ENCODE measurements at regions not wholly inside any gene's neighbourhood (a gene's known extent, or its start where the extent isn't known, plus 50 kb on each side); places are given as distances from the start of the nearest gene placed in this dataset.
A peak's percentile ranks its signal among the peaks of the same experiment; 100 is the strongest.

DNA sequence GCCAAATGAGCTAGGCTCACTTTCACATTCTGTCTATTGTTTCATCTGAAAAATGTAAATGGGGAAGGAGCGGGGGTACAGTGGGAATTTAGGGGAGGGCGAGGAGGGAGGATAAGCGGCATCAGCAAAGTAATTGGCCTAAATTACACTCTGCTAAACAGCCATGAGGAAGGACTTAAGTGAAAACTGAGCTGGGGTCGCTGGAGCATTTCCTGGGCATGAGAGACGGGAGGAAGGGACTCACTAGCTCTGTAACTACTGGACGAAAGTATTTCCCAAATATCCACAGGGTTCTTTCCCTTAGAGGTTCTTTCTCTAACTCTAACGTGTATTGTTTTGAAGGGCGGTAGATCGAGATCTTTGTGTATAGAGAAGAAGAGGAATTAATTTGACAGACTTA lies 418.0 kb downstream of the SOX2 start:
- no peak overlapping the region for H3K27ac Mint-ChIP-seq (ENCODE audit: unreplicated experiment)
- no peaks in the 10 kb centered on the region for H3K9me3 ChIP-seq (ENCODE audit: insufficient read depth, low read depth, low read length)
- no peak overlapping the region for H3K4me3 Mint-ChIP-seq (ENCODE audit: unreplicated experiment)
- no peak for TF ChIP-seq EZH2 (IDR thresholded peaks at IDR 0.05; ENCODE audit: insufficient read depth, low read length)
- TF ChIP-seq, protein P1, sequence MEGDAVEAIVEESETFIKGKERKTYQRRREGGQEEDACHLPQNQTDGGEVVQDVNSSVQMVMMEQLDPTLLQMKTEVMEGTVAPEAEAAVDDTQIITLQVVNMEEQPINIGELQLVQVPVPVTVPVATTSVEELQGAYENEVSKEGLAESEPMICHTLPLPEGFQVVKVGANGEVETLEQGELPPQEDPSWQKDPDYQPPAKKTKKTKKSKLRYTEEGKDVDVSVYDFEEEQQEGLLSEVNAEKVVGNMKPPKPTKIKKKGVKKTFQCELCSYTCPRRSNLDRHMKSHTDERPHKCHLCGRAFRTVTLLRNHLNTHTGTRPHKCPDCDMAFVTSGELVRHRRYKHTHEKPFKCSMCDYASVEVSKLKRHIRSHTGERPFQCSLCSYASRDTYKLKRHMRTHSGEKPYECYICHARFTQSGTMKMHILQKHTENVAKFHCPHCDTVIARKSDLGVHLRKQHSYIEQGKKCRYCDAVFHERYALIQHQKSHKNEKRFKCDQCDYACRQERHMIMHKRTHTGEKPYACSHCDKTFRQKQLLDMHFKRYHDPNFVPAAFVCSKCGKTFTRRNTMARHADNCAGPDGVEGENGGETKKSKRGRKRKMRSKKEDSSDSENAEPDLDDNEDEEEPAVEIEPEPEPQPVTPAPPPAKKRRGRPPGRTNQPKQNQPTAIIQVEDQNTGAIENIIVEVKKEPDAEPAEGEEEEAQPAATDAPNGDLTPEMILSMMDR (IDR thresholded peaks at IDR 0.05; ENCODE audit: insufficient read depth, low read depth, low read length), result no peak
- no peaks in the 10 kb centered on the region for H3K9me3 Mint-ChIP-seq (ENCODE audit: unreplicated experiment)
- H3K27me3 ChIP-seq (ENCODE audit: insufficient read depth, low read length), result no peaks in the 10 kb centered on the region
- no peak overlapping the region for H3K27ac ChIP-seq (ENCODE audit: low read depth, low read length)
- H3K36me3 Mint-ChIP-seq (ENCODE audit: low read depth, unreplicated experiment), result no peaks in the 10 kb centered on the region
- no peak overlapping the region for H2AFZ ChIP-seq (ENCODE audit: low read depth, low read length)
- DNase-seq (ENCODE audit: low read depth) (no peak), FAIRE-seq (no peak)
- H3K27me3 Mint-ChIP-seq (ENCODE audit: low read depth, unreplicated experiment), result peaks cover 12% of the 10 kb centered on the region
- H4K20me1 ChIP-seq (ENCODE audit: insufficient read depth, low read length), result no peaks in the 10 kb centered on the region
- H3K9ac ChIP-seq (ENCODE audit: low read length), result no peak overlapping the region
- no peaks in the 10 kb centered on the region for H3K36me3 ChIP-seq (ENCODE audit: insufficient read depth, low read length)
- no peaks in the 10 kb centered on the region for H3K4me1 ChIP-seq (ENCODE audit: insufficient read depth, low read length)
- no peaks in the 10 kb centered on the region for H3K79me2 ChIP-seq (ENCODE audit: insufficient read depth, low read length)
- H3K4me1 Mint-ChIP-seq (ENCODE audit: low read depth, unreplicated experiment), result peaks cover 7% of the 10 kb centered on the region
- no peak overlapping the region for H3K4me3 ChIP-seq (ENCODE audit: insufficient read depth, low read depth, low read length)
- H3K4me2 ChIP-seq (ENCODE audit: low read length), result no peak overlapping the region

DNA sequence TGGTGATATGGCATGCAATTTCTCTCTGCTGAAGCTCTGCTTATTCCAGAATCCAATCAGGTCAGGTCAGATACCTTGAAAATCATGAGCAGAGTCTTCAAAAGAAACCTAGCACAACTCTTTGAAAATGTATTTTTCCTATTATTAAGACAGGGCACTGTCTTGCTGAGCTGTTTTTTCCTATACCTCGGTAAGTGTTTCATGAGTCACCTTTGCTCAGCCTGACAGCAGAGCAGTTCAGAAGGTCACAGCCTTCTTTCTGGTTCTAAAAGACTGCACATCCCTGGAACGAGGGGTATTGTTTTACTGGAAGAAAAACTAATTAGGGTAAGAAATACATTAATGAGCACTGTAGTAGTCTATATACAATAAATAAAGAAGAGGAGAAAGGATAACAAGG lies 422.0 kb downstream of the SOX2 start:
- Histone ChIP-seq H3K4me2 (ENCODE audit: low read length) (no peak overlapping the region), H4K20me1 (ENCODE audit: insufficient read depth, low read length) (no peaks in the 10 kb centered on the region), H3K79me2 (ENCODE audit: insufficient read depth, low read length) (no peaks in the 10 kb centered on the region), H2AFZ (ENCODE audit: low read depth, low read length) (no peak overlapping the region), H3K9me3 (ENCODE audit: insufficient read depth, low read depth, low read length) (no peaks in the 10 kb centered on the region), H3K36me3 (ENCODE audit: insufficient read depth, low read length) (no peaks in the 10 kb centered on the region), H3K27ac (ENCODE audit: low read depth, low read length) (no peak overlapping the region), H3K27me3 (ENCODE audit: insufficient read depth, low read length) (no peaks in the 10 kb centered on the region), H3K9ac (ENCODE audit: low read length) (no peak overlapping the region), H3K4me3 (ENCODE audit: insufficient read depth, low read depth, low read length) (no peak overlapping the region), H3K4me1 (ENCODE audit: insufficient read depth, low read length) (no peaks in the 10 kb centered on the region)
- H3K4me1 Mint-ChIP-seq (ENCODE audit: low read depth, unreplicated experiment), result peaks cover 11% of the 10 kb centered on the region
- no peaks in the 10 kb centered on the region for H3K36me3 Mint-ChIP-seq (ENCODE audit: low read depth, unreplicated experiment)
- no peaks in the 10 kb centered on the region for H3K9me3 Mint-ChIP-seq (ENCODE audit: unreplicated experiment)
- peaks cover 2% of the 10 kb centered on the region for H3K27me3 Mint-ChIP-seq (ENCODE audit: low read depth, unreplicated experiment)
- TF ChIP-seq, protein P1 (IDR thresholded peaks at IDR 0.05; ENCODE audit: insufficient read depth, low read depth, low read length), result no peak
- peak overlapping the region; percentile 35 for H3K27ac Mint-ChIP-seq (ENCODE audit: unreplicated experiment)
- H3K4me3 Mint-ChIP-seq (ENCODE audit: unreplicated experiment), result no peak overlapping the region
- FAIRE-seq, result no peak
- peak; percentile 18 for DNase-seq (ENCODE audit: low read depth)

DNA sequence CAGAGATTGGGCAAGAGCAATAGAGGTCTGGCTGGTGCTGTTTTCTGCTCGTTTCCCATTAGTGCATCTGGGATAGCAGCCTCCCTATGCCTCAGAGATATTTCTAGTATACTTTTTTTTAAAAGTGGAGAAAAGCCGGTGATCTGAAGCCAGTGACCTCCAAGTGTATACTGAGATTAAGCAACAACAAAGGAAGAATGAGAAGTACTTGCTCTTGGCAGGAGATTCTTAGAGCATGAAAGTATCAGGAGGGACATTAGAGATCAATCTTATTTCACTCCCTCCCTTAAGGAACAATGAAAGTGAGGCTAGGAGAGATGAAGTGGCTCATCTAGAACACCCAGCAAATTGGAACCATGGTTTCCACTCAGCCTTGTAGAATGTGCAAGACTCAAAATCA lies 423.3 kb downstream of the SOX2 start:
- H3K4me3 Mint-ChIP-seq (ENCODE audit: unreplicated experiment), result no peak overlapping the region
- no peak overlapping the region for H3K4me2 ChIP-seq (ENCODE audit: low read length)
- no peak overlapping the region for H3K9ac ChIP-seq (ENCODE audit: low read length)
- no peaks in the 10 kb centered on the region for H3K9me3 Mint-ChIP-seq (ENCODE audit: unreplicated experiment)
- no peak overlapping the region for H3K4me3 ChIP-seq (ENCODE audit: insufficient read depth, low read depth, low read length)
- peaks cover 11% of the 10 kb centered on the region for H3K4me1 Mint-ChIP-seq (ENCODE audit: low read depth, unreplicated experiment)
- no peak overlapping the region for H3K27ac ChIP-seq (ENCODE audit: low read depth, low read length)
- no peaks in the 10 kb centered on the region for H4K20me1 ChIP-seq (ENCODE audit: insufficient read depth, low read length)
- H3K27me3 Mint-ChIP-seq (ENCODE audit: low read depth, unreplicated experiment), result peaks cover 5% of the 10 kb centered on the region
- no peaks in the 10 kb centered on the region for H3K36me3 Mint-ChIP-seq (ENCODE audit: low read depth, unreplicated experiment)
- H3K79me2 ChIP-seq (ENCODE audit: insufficient read depth, low read length), result no peaks in the 10 kb centered on the region
- TF ChIP-seq, protein P1 (IDR thresholded peaks at IDR 0.05; ENCODE audit: insufficient read depth, low read depth, low read length), result no peak
- TF ChIP-seq EZH2 (IDR thresholded peaks at IDR 0.05; ENCODE audit: insufficient read depth, low read length), result no peak
- FAIRE-seq, result peak; percentile 5
- no peak overlapping the region for H3K27ac Mint-ChIP-seq (ENCODE audit: unreplicated experiment)
- no peaks in the 10 kb centered on the region for H3K36me3 ChIP-seq (ENCODE audit: insufficient read depth, low read length)
- DNase-seq (ENCODE audit: low read depth), result no peak
- no peak overlapping the region for H2AFZ ChIP-seq (ENCODE audit: low read depth, low read length)
- H3K9me3 ChIP-seq (ENCODE audit: insufficient read depth, low read depth, low read length), result no peaks in the 10 kb centered on the region
- H3K27me3 ChIP-seq (ENCODE audit: insufficient read depth, low read length), result no peaks in the 10 kb centered on the region
- H3K4me1 ChIP-seq (ENCODE audit: insufficient read depth, low read length), result no peaks in the 10 kb centered on the region

All from astrocyte (in vitro differentiated cells and primary cell).